GM18861 (cell line): ENCODE measurements at regions not wholly inside any gene's neighbourhood (a gene's known extent, or its start where the extent isn't known, plus 50 kb on each side); places are given as distances from the start of the nearest gene placed in this dataset.
"Not testable (repeated sequence)": the region's sequence is repeated elsewhere in the genome, so short reads cannot be mapped to it uniquely, and the experiment has no call there.

Experiments
- ATAC-seq: cut with Tn5 transposase; IDR thresholded peaks from one replicate; pipeline ENCODE4 v1.9.1; 2021; ENCODE audit not compliant: unreplicated experiment

DNA sequence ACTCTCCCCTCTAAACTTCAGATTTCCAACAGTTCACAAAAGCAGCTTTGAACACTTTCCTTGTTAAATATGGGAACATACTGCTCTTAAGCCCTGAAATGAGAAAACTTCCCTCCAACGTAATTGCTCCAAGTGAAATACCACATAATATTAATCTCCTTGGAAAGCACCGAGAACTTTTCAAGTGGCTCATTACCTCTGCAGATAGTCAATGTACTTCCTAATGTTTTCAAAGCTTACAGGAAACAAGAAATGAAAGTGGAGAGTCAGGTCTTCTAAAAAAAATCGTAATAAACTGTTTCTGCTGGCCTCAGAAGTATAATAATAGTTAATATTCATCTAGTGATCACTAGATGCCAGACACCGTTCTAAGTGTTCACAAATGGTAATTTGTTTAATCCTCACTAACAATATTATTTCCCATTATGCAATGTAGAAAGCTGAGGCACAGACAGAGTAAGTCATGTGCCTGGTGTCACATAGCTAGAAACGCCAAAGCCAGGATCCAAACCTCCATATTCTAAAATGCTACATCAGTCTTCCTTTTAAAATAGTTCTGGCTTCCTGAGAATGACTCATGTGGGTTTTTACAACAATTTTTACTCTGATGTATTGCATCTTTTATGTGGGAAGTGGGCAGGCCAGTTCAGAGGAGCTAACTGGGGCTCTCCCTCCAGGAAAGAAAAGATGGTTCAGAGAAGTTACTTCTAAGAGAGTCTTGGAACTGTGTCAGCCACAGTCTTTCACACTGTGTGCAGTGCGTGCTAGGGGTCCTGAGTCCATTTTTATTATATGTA is 177.2 kb downstream of the PLPPR4 start:
- ATAC-seq, result no peak

DNA sequence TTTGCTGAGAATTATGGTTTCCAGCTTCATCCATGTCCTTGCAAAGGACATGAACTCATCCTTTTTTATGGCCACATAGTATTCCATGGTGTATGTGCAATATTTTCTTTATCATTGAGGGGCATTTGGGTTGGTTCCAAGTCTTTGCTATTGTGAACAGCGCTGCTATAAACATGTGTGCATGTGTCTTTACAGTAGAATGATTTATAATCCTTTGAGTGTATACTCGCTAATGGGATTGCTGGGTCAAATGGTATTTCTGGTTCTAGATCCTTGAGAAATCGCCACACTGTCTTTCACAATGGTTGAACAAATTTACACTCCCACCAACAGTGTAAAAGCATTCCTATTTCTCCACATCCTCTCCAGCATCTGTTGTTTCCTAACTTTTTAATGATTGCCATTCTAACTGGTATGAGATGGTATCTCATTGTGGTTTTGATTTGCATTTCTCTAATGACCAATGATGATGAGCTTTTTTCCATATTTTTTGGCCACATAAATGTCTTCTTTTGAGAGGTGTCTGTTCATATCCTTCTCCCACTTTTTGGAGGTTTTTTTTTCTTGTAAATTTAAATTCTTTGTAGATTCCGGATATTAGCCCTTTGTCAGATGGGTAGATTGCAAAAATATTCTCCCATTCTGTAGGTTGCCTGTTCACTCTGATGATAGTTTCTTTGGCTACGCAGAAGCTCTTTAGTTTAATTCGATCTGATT is 180.1 kb downstream of the PLPPR4 start:
- ATAC-seq, result not testable (repeated sequence)

DNA sequence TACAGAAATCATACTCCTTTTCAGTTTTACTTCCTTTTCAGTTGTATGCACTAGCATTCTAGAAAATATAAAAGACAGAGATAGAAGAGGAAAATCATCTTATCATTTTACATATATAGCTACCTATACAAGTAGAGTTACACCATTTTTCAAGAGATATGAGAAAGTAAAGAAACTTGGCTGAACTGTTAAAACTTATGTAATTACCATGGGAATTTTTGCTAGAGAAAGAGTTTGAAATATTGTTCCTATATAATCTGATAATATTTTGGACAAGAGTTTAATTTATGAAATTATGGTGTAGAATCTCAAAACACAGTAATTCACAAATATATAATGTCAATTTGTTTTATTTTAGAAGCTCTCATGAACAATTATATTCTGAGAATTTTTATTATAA is 180.8 kb downstream of the PLPPR4 start:
- ATAC-seq, result no peak

DNA sequence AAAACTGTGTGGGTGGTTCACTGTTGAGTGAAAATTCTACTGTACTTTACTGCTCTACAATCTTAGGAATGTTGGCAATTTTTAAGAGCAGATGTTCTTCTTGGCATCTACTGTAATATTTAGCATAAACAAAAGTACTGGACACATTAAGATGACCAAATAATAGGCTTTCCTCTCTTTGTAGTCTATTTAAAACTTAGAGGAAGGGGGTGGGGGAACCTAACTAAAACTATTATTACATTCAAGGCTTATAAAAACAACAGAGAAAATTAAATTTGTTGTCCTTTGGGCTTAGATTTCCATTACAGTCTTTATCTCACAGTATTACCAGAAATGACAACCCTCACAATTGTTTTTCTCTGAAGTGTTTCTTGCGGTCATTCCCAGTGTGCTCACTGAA is 181.2 kb downstream of the PLPPR4 start:
- ATAC-seq, result no peak

DNA sequence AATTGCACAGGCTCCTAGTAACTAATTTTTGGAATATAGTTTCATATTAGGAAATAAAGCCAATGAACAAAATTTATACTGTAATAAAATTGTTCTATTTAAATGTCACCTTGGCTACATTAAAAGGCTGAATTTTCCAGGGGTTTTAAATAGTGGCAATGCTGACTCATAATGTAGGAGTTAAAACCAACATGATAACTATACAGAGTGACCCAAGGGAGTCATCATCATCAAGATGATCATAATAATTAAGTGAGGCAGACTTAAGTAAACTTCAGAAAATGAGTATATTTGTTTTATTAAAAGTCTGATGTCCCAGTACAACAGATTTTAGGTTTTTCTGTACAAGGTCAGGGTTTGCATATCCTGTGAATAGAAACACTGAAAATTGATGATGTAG is 183.4 kb downstream of the PLPPR4 start:
- no peak for ATAC-seq

- ATAC-seq, result no peak
Measured at GRCh38 chr1:99455760-99456159, 190.2 kb upstream of the PALMD start.

GRCh38 chr1:99456536-99456935 is 189.4 kb upstream of the PALMD start:
- no peak for ATAC-seq

DNA sequence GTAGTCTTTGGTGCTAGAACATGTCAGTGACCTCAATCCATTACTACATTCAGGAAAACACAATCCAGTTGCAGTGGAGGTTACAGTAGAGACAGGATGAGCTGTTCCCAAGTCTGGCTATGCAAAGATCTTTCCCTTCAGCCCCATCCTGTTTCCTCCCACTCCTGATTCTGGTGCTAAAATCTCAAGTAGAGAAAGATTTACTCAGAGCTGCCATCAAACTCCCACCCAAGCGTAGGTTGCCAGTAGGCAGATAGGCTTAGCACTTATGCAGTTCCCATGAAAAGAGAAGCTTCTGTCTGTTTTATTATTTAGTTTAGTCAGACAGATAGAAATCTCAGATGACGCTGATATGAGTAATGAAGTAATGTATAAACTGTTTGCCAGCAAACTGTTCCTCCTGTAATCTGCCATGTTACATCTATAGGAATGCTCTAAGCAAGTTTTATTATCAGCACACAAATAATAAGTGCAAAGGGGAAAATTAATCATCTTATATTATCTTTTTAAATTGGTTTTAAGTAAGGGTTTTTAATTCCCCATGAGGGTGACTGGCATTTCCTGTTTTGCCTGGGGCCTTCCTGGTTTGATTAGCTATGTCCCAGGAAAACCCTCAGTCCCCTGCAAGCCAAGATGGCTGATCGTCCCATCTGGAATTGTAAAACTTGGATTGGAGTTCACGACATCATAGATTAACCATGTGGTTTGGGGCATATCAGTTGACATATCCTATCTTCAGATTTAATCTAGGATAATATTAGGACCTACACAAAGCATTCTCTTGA is 188.3 kb upstream of the PALMD start:
- ATAC-seq, result no peak

GRCh38 chr1:99461499-99461898 is 184.4 kb upstream of the PALMD start:
- no peak for ATAC-seq

DNA sequence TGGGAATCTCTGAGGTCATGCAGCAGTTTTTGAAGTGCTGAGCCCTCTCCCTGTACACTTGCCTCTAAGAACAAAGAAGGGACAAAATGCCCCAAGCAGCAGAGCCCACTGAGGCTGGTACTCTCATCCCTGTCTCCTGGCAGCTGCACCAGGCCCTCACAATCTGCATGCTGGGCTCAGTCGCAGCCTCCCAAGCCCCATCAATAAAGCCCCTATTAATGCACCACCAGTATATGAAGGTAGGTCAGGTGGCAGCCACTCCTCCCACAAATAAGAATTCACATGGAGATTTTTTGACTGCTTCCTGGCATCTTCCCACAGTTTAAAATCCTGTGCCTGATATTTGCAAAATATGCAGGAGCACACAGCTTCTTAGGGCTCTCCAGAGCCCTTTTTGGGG is 181.2 kb upstream of the PALMD start:
- ATAC-seq, result no peak

GRCh38 chr1:99465176-99465900 is 180.6 kb upstream of the PALMD start:
- ATAC-seq, result no peak

GRCh38 chr1:99467645-99468044 is 178.3 kb upstream of the PALMD start:
- no peak for ATAC-seq

GRCh38 chr1:99469550-99469971 is 176.4 kb upstream of the PALMD start:
- ATAC-seq, result no peak

DNA sequence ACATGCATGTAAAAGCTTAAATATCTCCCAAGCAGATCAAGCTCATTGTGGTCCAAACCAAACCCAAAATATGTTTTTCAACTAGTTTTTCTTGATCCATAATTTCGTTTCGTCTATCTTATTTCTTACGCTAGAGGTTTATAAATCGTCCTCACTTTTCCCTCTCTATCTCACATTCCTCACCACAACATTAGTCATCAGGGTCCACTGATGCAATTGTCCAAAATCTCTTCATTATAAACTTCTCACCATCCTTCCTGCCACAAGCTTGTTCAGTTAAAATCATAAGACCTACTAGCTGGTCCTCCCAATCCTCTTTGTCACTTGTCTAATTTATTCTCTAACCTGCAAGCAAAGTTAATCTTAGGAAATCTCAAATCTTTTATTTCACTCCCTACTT is 173.0 kb upstream of the PALMD start:
- ATAC-seq, result no peak

- ATAC-seq, result no peak
Measured at GRCh38 chr1:99474350-99474893, 171.5 kb upstream of the PALMD start.

DNA sequence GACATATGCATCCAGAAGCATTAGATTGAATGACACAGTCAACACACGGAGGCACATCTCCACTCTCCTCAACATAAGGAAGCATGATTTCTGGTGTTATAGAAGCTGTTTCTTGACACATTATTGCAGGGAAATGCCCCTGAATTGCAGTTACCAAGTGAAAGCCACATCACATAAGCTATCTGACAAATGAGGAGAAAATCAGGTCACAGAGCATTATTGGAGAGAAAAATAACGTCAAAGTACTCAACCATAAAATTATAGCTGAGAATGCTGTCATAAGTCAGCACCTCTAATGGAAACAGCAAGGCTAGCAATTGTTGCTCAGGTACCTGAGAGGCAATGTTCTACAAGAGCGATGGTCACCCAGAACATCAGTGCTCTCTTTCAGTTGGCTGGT is 169.9 kb upstream of the PALMD start:
- ATAC-seq, result no peak

GRCh38 chr1:99481391-99481996 is 164.4 kb upstream of the PALMD start:
- no peak for ATAC-seq

GRCh38 chr1:99482286-99482685 is 163.6 kb upstream of the PALMD start:
- ATAC-seq, result no peak

DNA sequence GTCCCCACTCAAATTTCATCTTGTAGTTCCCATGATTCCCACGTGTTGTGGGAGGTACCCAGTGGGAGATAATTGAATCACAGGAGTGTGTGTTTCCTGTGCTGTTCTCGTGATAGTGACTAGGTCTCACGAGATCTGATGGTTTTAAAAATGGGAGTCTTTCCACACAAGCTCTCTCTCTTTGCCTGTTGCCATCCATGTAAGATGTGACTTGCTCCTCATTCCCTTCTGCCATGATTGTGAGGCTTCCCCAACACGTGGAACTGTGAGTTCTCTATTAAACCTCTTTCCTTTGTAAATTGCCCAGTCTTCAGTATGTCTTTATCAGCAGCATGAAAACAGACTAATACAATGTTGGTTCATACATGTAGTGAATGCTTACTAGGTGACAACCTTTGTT is 163.2 kb upstream of the PALMD start:
- no peak for ATAC-seq

DNA sequence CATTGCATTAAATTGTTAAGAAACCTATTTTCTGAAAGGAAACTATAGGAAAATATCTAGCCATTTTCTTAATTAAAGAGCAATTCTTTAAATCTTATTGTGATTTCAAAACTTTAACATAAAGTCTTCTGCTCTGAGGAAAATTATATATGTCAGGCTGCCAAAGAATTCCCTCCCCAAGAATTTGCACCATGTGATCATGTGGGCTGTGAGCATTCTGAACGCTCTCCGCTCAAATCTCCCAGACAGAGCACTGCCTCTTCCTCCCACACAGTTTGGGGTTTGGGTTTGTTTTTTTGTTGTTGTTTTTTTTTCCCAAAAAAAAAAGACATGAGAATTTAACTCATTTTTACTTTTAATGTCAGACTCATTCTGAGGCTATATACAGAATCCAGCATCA is 155.9 kb upstream of the PALMD start:
- ATAC-seq, result no peak
